SH-SY5Y (cell line): ENCODE measurements at regions not wholly inside any gene's neighbourhood (a gene's known extent, or its start where the extent isn't known, plus 50 kb on each side); places are given as distances from the start of the nearest gene placed in this dataset.

Experiments used
- GATA2 ChIP-seq: IDR thresholded peaks from 2 replicates; pipeline ENCODE4 v1.6.1; 2011; ENCODE audit warnings: mild to moderate bottlenecking, low read depth, low read length
- GATA3 ChIP-seq: IDR thresholded peaks from 2 replicates; pipeline ENCODE4 v1.6.1; 2011; ENCODE audit warnings: low read depth, mild to moderate bottlenecking, low read length, moderate library complexity

DNA sequence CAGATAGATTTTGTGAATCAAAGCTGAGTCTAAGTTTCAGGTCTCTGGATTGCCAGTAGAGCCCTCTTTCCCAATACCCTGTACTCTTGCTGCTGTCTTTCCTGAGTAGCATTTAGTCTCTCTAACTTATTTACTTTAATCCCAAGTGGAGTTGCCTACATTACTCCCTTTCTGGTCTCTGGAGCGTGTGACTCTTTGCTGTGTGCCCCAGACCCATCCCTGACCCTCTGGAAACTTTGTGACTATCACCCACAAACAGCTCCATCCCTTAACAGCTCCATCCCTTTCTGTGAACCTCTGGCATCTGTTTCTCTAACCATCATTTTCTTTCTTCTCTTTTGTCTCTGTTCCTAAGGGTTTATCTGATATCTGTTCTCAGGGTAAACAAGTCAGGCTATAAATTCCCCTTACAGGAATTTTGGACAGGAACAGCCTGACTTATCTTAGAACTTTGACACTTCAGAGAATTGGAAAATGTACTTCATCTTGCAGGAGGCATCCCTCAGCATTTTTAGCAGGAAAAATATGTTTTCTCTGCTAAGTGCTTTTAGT, 1167.1 kb upstream of the SEMA6A start:
- no peak for TF ChIP-seq GATA3
- no peak for TF ChIP-seq GATA2
